GM20000 (cell line): ENCODE measurements at regions not wholly inside any gene's neighbourhood (a gene's known extent, or its start where the extent isn't known, plus 50 kb on each side); places are given as distances from the start of the nearest gene placed in this dataset.

Source experiments
- DNase-seq: peaks from one replicate; pipeline ENCODE4 v3.0.0; 2012; ENCODE audit warnings: low spot score
- CTCF ChIP-seq: IDR thresholded peaks from 2 replicates; pipeline ENCODE4 v1.5.1; 2012; ENCODE audit warnings: mild to moderate bottlenecking, control low read depth; ENCODE audit errors: extremely low read depth, missing control alignments

- no peak for TF ChIP-seq CTCF
- DNase-seq: no peak
Measured at GRCh38 chr9:13755551-13755950, 476.1 kb upstream of the MPDZ start.

GRCh38 chr9:13750639-13751038 lies 471.1 kb upstream of the MPDZ start:
- DNase-seq: no peak

GRCh38 chr9:13750061-13750460 lies 470.6 kb upstream of the MPDZ start:
- no peak for TF ChIP-seq CTCF

More at GRCh38 chr9:13750639-13751038, 471.1 kb upstream of the MPDZ start:
- TF ChIP-seq CTCF: no peak

GRCh38 chr9:13746876-13747275 lies 467.4 kb upstream of the MPDZ start:
- DNase-seq: no peak
- TF ChIP-seq CTCF: no peak

More at GRCh38 chr9:13750061-13750460, 470.6 kb upstream of the MPDZ start:
- DNase-seq: no peak

- DNase-seq: no peak
- no peak for TF ChIP-seq CTCF
Measured at GRCh38 chr9:13744261-13744901, 464.9 kb upstream of the MPDZ start.

- DNase-seq: no peak
- no peak for TF ChIP-seq CTCF
Measured at GRCh38 chr9:13737885-13738284, 458.4 kb upstream of the MPDZ start.

GRCh38 chr9:13735181-13735580 lies 455.7 kb upstream of the MPDZ start:
- DNase-seq: no peak
- TF ChIP-seq CTCF: no peak
